GM23338 (cell line): ENCODE measurements at regions not wholly inside any gene's neighbourhood (a gene's known extent, or its start where the extent isn't known, plus 50 kb on each side); places are given as distances from the start of the nearest gene placed in this dataset.

Experiments used
- ATAC-seq: fragments of 200-7000 bp; cut with Tn5 transposase; 3 replicates; pipeline ENCODE4 v1.9.1; 2020
- DNase-seq: peaks from one replicate; pipeline ENCODE4 v3.0.0-alpha.2; 2015; ENCODE audit warnings: low spot score
- H2AFZ ChIP-seq: fragments of 200-600 bp; sonication (generic); 2 replicates; pipeline ENCODE4 v1.8.0; 2016; ENCODE audit warnings: antibody characterized with exemption, mild to moderate bottlenecking, moderate library complexity
- H3F3A ChIP-seq: fragments of 200-600 bp; sonication (generic); replicated peaks from 2 replicates; pipeline ENCODE4 v1.8.0; 2017; ENCODE audit warnings: antibody characterized with exemption, mixed run types, low read depth
- H3K27ac ChIP-seq: fragments of 200-600 bp; sonication (generic); 2 replicates; pipeline ENCODE4 v1.6.1; 2016; ENCODE audit warnings: low read depth
- H3K27me3 ChIP-seq: fragments of 200-600 bp; sonication (generic); 2 replicates; pipeline ENCODE4 v1.8.0; 2016; ENCODE audit warnings: mild to moderate bottlenecking, mixed run types, moderate library complexity; ENCODE audit not compliant: insufficient read depth
- H3K36me3 ChIP-seq: fragments of 200-600 bp; sonication (generic); 2 replicates; pipeline ENCODE4 v1.8.0; 2016; ENCODE audit warnings: mild to moderate bottlenecking; ENCODE audit not compliant: insufficient read depth
- H3K4me1 ChIP-seq: fragments of 200-600 bp; sonication (generic); 2 replicates; pipeline ENCODE4 v1.8.0; 2016; ENCODE audit warnings: mild to moderate bottlenecking, moderate library complexity; ENCODE audit not compliant: insufficient read depth
- H3K4me2 ChIP-seq: fragments of 200-600 bp; sonication (generic); 2 replicates; pipeline ENCODE4 v1.7.1; 2017; ENCODE audit warnings: mixed run types
- H3K4me3 ChIP-seq: fragments of 200-600 bp; sonication (generic); 2 replicates; pipeline ENCODE4 v1.6.1; 2016; ENCODE audit warnings: mixed run types
- H3K79me2 ChIP-seq: fragments of 200-600 bp; sonication (generic); replicated peaks from 2 replicates; pipeline ENCODE4 v1.8.0; 2017; ENCODE audit warnings: mild to moderate bottlenecking; ENCODE audit not compliant: insufficient read depth
- H3K9me2 ChIP-seq: fragments of 200-600 bp; sonication (generic); 2 replicates; pipeline ENCODE4 v1.8.0; 2017; ENCODE audit not compliant: insufficient read depth
- H4K20me1 ChIP-seq: fragments of 200-600 bp; sonication (generic); replicated peaks from 2 replicates; pipeline ENCODE4 v1.8.0; 2017; ENCODE audit warnings: mild to moderate bottlenecking; ENCODE audit not compliant: insufficient read depth
- H3K27ac Mint-ChIP-seq: 2 replicates; pipeline ENCODE4 v1.8.0; 2020; ENCODE audit warnings: inconsistent platforms, mild to moderate bottlenecking, moderate library complexity, mixed read lengths
- H3K27me3 Mint-ChIP-seq: 3 replicates; pipeline ENCODE4 v1.8.0; 2022; ENCODE audit warnings: low read depth, mild to moderate bottlenecking, moderate library complexity, mixed read lengths, inconsistent platforms; ENCODE audit not compliant: insufficient read depth, poor library complexity
- H3K36me3 Mint-ChIP-seq: 3 replicates; pipeline ENCODE4 v1.8.0; 2021; ENCODE audit warnings: low read depth, mild to moderate bottlenecking, inconsistent platforms, moderate library complexity, mixed read lengths
- H3K4me1 Mint-ChIP-seq: 3 replicates; pipeline ENCODE4 v1.8.0; 2020; ENCODE audit warnings: mild to moderate bottlenecking, inconsistent platforms, mixed read lengths
- H3K4me3 Mint-ChIP-seq: 3 replicates; pipeline ENCODE4 v1.8.0; 2021; ENCODE audit warnings: moderate library complexity, mild to moderate bottlenecking, inconsistent platforms, mixed read lengths
- H3K9me3 Mint-ChIP-seq: 3 replicates; pipeline ENCODE4 v1.8.0; 2020; ENCODE audit warnings: moderate library complexity, mild to moderate bottlenecking, inconsistent platforms, mixed read lengths
- CREB1 ChIP-seq: fragments of 250-450 bp; sonication (Bioruptor Pico); IDR thresholded peaks from 2 replicates; pipeline ENCODE4 v1.5.0; 2020; ENCODE audit warnings: low read depth, mild to moderate bottlenecking, moderate library complexity
- ETS1 ChIP-seq: IDR thresholded peaks from 2 replicates; pipeline ENCODE4 v1.6.1; 2016; ENCODE audit warnings: antibody characterized with exemption
- EZH2 ChIP-seq: fragments of 200-600 bp; sonication (generic); IDR thresholded peaks from one replicate; pipeline ENCODE4 v1.8.0; 2017; ENCODE audit warnings: antibody characterized with exemption, mild to moderate bottlenecking, low read depth; ENCODE audit not compliant: unreplicated experiment
- EZH2phosphoT487 ChIP-seq: fragments of 200-600 bp; sonication (generic); IDR thresholded peaks from one replicate; pipeline ENCODE4 v1.8.1; 2018; ENCODE audit warnings: antibody characterized with exemption; ENCODE audit not compliant: unreplicated experiment
- JUNB ChIP-seq: IDR thresholded peaks from one replicate; pipeline ENCODE4 v1.6.1; 2016; ENCODE audit warnings: antibody characterized with exemption; ENCODE audit not compliant: unreplicated experiment
- NANOG ChIP-seq: IDR thresholded peaks from 2 replicates; pipeline ENCODE4 v1.6.1; 2016; ENCODE audit warnings: antibody characterized with exemption, borderline replicate concordance
- POLR2AphosphoS5 ChIP-seq: IDR thresholded peaks from 2 replicates; pipeline ENCODE4 v1.6.1; 2016; ENCODE audit warnings: antibody characterized with exemption, low read depth
- STAT1 ChIP-seq: IDR thresholded peaks from one replicate; pipeline ENCODE4 v1.6.1; 2016; ENCODE audit warnings: antibody characterized with exemption; ENCODE audit not compliant: unreplicated experiment
- ZNF114 ChIP-seq: fragments of 250-450 bp; sonication (Bioruptor Pico); IDR thresholded peaks from 2 replicates; pipeline ENCODE4 v1.5.0; 2020; ENCODE audit warnings: mild to moderate bottlenecking, moderate library complexity
- ZNF331 ChIP-seq: fragments of 250-450 bp; sonication (Bioruptor Pico); IDR thresholded peaks from 2 replicates; pipeline ENCODE4 v1.5.0; 2020; ENCODE audit warnings: low read depth, mild to moderate bottlenecking, moderate library complexity
- ZNF462 ChIP-seq: fragments of 250-450 bp; sonication (Bioruptor Pico); IDR thresholded peaks from 2 replicates; pipeline ENCODE4 v1.5.0; 2020; ENCODE audit warnings: mild to moderate bottlenecking, moderate library complexity
- TF ChIP-seq, protein P1 (sequence below), 2 experiments: fragments of 200-600 bp in 1 of 2; sonication (generic) in 1 of 2; conservative IDR thresholded peaks; 2 replicates each; pipeline versions ENCODE4 v1.5.1 to v1.6.1; 2016 to 2017; ENCODE audit warnings: antibody characterized with exemption in 2 of 2, low read depth in 2 of 2, mild to moderate bottlenecking in 2 of 2, moderate library complexity in 1 of 2
- TF ChIP-seq, protein P2 (sequence below): IDR thresholded peaks from one replicate; pipeline ENCODE4 v1.6.1; 2018; ENCODE audit warnings: antibody characterized with exemption; ENCODE audit not compliant: unreplicated experiment

DNA sequence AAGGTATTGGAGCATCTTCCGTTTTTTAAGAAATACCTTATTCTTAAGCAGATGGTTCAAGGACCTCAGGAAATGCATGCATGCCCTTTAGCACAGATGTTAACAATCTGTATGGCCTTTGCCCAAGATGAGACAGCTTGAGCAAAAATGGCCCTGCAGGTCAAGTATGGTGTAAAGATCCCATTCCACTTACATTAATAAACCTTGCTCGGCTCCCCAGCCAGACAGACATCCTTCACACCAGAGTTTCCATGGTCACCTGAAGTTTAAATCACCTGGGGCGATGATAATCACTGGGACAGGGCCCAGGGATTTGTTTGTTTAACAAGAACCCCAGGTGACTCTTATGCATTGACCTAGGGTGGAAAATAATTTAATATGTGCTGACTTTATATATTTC lies 287.0 kb upstream of the NOCT start:
- peaks cover 2% of the 10 kb centered on the region for H3K27me3 Mint-ChIP-seq
- Histone ChIP-seq H3K4me2 (no peak overlapping the region), H3K79me2 (no peaks in the 10 kb centered on the region), H3K9me2 (no peaks in the 10 kb centered on the region), H3K27ac (no peak overlapping the region), H3K4me1 (peaks cover 55% of the 10 kb centered on the region), H3K4me3 (no peak overlapping the region), H3F3A (no peaks in the 10 kb centered on the region), H4K20me1 (no peaks in the 10 kb centered on the region), H3K36me3 (no peaks in the 10 kb centered on the region), H3K27me3 (no peaks in the 10 kb centered on the region), H2AFZ (no peak overlapping the region; the same call in 1 of the 2 replicates)
- TF ChIP-seq, protein P1, sequence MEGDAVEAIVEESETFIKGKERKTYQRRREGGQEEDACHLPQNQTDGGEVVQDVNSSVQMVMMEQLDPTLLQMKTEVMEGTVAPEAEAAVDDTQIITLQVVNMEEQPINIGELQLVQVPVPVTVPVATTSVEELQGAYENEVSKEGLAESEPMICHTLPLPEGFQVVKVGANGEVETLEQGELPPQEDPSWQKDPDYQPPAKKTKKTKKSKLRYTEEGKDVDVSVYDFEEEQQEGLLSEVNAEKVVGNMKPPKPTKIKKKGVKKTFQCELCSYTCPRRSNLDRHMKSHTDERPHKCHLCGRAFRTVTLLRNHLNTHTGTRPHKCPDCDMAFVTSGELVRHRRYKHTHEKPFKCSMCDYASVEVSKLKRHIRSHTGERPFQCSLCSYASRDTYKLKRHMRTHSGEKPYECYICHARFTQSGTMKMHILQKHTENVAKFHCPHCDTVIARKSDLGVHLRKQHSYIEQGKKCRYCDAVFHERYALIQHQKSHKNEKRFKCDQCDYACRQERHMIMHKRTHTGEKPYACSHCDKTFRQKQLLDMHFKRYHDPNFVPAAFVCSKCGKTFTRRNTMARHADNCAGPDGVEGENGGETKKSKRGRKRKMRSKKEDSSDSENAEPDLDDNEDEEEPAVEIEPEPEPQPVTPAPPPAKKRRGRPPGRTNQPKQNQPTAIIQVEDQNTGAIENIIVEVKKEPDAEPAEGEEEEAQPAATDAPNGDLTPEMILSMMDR (conservative IDR thresholded peaks at IDR 0.05; ENCODE audit: low read depth in 2 of 2), result no peak
- TF ChIP-seq ZNF114 (CRISPR knock-in tag) (no peak), CREB1 (CRISPR knock-in tag) (no peak), ETS1 (no peak), ZNF462 (CRISPR knock-in tag) (no peak), EZH2phosphoT487 (no peak), NANOG (no peak), POLR2AphosphoS5 (no peak), EZH2 (no peak), JUNB (no peak), ZNF331 (no peak), STAT1 (no peak)
- TF ChIP-seq, protein P2, sequence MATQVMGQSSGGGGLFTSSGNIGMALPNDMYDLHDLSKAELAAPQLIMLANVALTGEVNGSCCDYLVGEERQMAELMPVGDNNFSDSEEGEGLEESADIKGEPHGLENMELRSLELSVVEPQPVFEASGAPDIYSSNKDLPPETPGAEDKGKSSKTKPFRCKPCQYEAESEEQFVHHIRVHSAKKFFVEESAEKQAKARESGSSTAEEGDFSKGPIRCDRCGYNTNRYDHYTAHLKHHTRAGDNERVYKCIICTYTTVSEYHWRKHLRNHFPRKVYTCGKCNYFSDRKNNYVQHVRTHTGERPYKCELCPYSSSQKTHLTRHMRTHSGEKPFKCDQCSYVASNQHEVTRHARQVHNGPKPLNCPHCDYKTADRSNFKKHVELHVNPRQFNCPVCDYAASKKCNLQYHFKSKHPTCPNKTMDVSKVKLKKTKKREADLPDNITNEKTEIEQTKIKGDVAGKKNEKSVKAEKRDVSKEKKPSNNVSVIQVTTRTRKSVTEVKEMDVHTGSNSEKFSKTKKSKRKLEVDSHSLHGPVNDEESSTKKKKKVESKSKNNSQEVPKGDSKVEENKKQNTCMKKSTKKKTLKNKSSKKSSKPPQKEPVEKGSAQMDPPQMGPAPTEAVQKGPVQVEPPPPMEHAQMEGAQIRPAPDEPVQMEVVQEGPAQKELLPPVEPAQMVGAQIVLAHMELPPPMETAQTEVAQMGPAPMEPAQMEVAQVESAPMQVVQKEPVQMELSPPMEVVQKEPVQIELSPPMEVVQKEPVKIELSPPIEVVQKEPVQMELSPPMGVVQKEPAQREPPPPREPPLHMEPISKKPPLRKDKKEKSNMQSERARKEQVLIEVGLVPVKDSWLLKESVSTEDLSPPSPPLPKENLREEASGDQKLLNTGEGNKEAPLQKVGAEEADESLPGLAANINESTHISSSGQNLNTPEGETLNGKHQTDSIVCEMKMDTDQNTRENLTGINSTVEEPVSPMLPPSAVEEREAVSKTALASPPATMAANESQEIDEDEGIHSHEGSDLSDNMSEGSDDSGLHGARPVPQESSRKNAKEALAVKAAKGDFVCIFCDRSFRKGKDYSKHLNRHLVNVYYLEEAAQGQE, result no peak
- no peak overlapping the region for H3K4me3 Mint-ChIP-seq
- ATAC-seq (no peak), DNase-seq (no peak)
- H3K27ac Mint-ChIP-seq, result no peak overlapping the region
- no peaks in the 10 kb centered on the region for H3K9me3 Mint-ChIP-seq
- peaks cover 51% of the 10 kb centered on the region for H3K4me1 Mint-ChIP-seq
- H3K36me3 Mint-ChIP-seq, result no peaks in the 10 kb centered on the region
